Keratinocyte (primary cell): ENCODE measurements at regions not wholly inside any gene's neighbourhood (a gene's known extent, or its start where the extent isn't known, plus 50 kb on each side); places are given as distances from the start of the nearest gene placed in this dataset.

ENCODE experiments used
- CTCF ChIP-seq, 3 experiments: IDR thresholded peaks in 1 of 3; conservative IDR thresholded peaks in 1 of 3; optimal IDR thresholded peaks in 1 of 3; 2 replicates in 2 of 3; 3 replicates in 1 of 3; pipeline versions ENCODE3 to v1.5.1; 2011; ENCODE audit warnings: low read length in 3 of 3, mild to moderate bottlenecking in 3 of 3, moderate library complexity in 2 of 3, control low read depth in 1 of 3, inconsistent platforms in 1 of 3; ENCODE audit not compliant: insufficient read depth in 2 of 3; ENCODE audit errors: extremely low read depth in 1 of 3
- EZH2 ChIP-seq: IDR thresholded peaks from one replicate; pipeline ENCODE4 v1.6.1; 2012; ENCODE audit warnings: inconsistent platforms, mild to moderate bottlenecking, low read length, moderate library complexity

GRCh38 chr5:175328176-175328575 lies 115.8 kb downstream of the DRD1 start:
- TF ChIP-seq EZH2 (no peak), CTCF (optimal IDR thresholded peaks at IDR 0.05 in 1 of 3, IDR thresholded peaks at IDR 0.05 in 1 of 3, conservative IDR thresholded peaks at IDR 0.05 in 1 of 3; ENCODE audit: extremely low read depth in 1 of 3, insufficient read depth in 2 of 3, low read length in 3 of 3) (no peak)
